GM23248 (cell line): ENCODE measurements at regions not wholly inside any gene's neighbourhood (a gene's known extent, or its start where the extent isn't known, plus 50 kb on each side); places are given as distances from the start of the nearest gene placed in this dataset.

Experiments used
- EZH2 ChIP-seq: fragments of 200-600 bp; sonication (generic); IDR thresholded peaks from 2 replicates; pipeline ENCODE4 v1.6.1; 2018; ENCODE audit warnings: antibody characterized with exemption, mild to moderate bottlenecking; ENCODE audit not compliant: insufficient read depth, poor library complexity, severe bottlenecking
- EZH2phosphoT487 ChIP-seq: fragments of 200-600 bp; sonication (generic); IDR thresholded peaks from 2 replicates; pipeline ENCODE4 v1.6.1; 2018; ENCODE audit warnings: antibody characterized with exemption, moderate library complexity, mild to moderate bottlenecking, low read depth; ENCODE audit not compliant: insufficient read depth

GRCh38 chr13:89153941-89154340 lies 1482.8 kb downstream of the SLITRK5 start:
- TF ChIP-seq EZH2phosphoT487 (no peak), EZH2 (no peak)
